ENCODE measurements at regions not wholly inside any gene's neighbourhood (a gene's known extent, or its start where the extent isn't known, plus 50 kb on each side); places are given as distances from the start of the nearest gene placed in this dataset.

- Histone ChIP-seq H3K4me3 (ENCODE audit: low read length) (no peak overlapping the region), H3K27ac (ENCODE audit: low read depth, low read length) (no peak overlapping the region), H3K27me3 (ENCODE audit: control insufficient read depth, insufficient read depth, low read length, poor library complexity, severe bottlenecking) (no peaks in the 10 kb centered on the region), H3K9me3 (ENCODE audit: control insufficient read depth, low read length) (no peaks in the 10 kb centered on the region), H3K36me3 (ENCODE audit: control insufficient read depth, insufficient read depth, low read length) (no peaks in the 10 kb centered on the region), H3K9ac (ENCODE audit: extremely low read depth, low read length, poor library complexity, severe bottlenecking) (no peak overlapping the region), H3K4me1 (ENCODE audit: control insufficient read depth, insufficient read depth, low read length) (no peaks in the 10 kb centered on the region)
- Mint-ChIP-seq H3K9me3 (peaks cover 10% of the 10 kb centered on the region), H3K4me3 (no peak overlapping the region), H3K27me3 (ENCODE audit: insufficient read depth) (no peaks in the 10 kb centered on the region), H3K27ac (no peak overlapping the region), H3K4me1 (no peaks in the 10 kb centered on the region), H3K36me3 (ENCODE audit: low read depth) (no peaks in the 10 kb centered on the region)
- no peak for DNase-seq
- 91% methylated on average over 2 of the region's 2 CpGs; no CpG with 5 or more reads in 1 of the 2 experiments for WGBS, 2 experiments (ENCODE audit: insufficient coverage in 1 of 2, insufficient read length in 1 of 2)
- TF ChIP-seq CTCF (conservative IDR thresholded peaks at IDR 0.05): no peak
These were observed 1250.0 kb upstream of the PRKX start for GRCh38 chrX:4963432-4963831.

GRCh38 chrX:4944767-4945166 is 1231.3 kb upstream of the PRKX start:
- peak; percentile 48 for DNase-seq
- H3K27me3 ChIP-seq (ENCODE audit: control insufficient read depth, insufficient read depth, low read length, poor library complexity, severe bottlenecking): no peaks in the 10 kb centered on the region
- no peaks in the 10 kb centered on the region for H3K4me1 Mint-ChIP-seq
- no peaks in the 10 kb centered on the region for H3K27me3 Mint-ChIP-seq (ENCODE audit: insufficient read depth)
- H3K4me3 ChIP-seq (ENCODE audit: low read length): no peak overlapping the region
- no peaks in the 10 kb centered on the region for H3K4me1 ChIP-seq (ENCODE audit: control insufficient read depth, insufficient read depth, low read length)
- TF ChIP-seq CTCF (conservative IDR thresholded peaks at IDR 0.05): no peak
- no peaks in the 10 kb centered on the region for H3K9me3 Mint-ChIP-seq
- H3K4me3 Mint-ChIP-seq: no peak overlapping the region
- H3K27ac ChIP-seq (ENCODE audit: low read depth, low read length): no peak overlapping the region
- no peaks in the 10 kb centered on the region for H3K36me3 Mint-ChIP-seq (ENCODE audit: low read depth)
- no peak overlapping the region for H3K27ac Mint-ChIP-seq
- H3K36me3 ChIP-seq (ENCODE audit: control insufficient read depth, insufficient read depth, low read length): no peaks in the 10 kb centered on the region
- H3K9me3 ChIP-seq (ENCODE audit: control insufficient read depth, low read length): no peaks in the 10 kb centered on the region
- WGBS, 2 experiments (ENCODE audit: insufficient coverage in 1 of 2, insufficient read length in 1 of 2): 75 to 80% methylated on average over 1 of the region's 2 CpGs
- H3K9ac ChIP-seq (ENCODE audit: extremely low read depth, low read length, poor library complexity, severe bottlenecking): no peak overlapping the region

- no peaks in the 10 kb centered on the region for H3K36me3 ChIP-seq (ENCODE audit: control insufficient read depth, insufficient read depth, low read length)
- no peaks in the 10 kb centered on the region for H3K27me3 ChIP-seq (ENCODE audit: control insufficient read depth, insufficient read depth, low read length, poor library complexity, severe bottlenecking)
- Mint-ChIP-seq H3K4me3 (no peak overlapping the region), H3K4me1 (no peaks in the 10 kb centered on the region), H3K27ac (no peak overlapping the region), H3K36me3 (ENCODE audit: low read depth) (no peaks in the 10 kb centered on the region), H3K27me3 (ENCODE audit: insufficient read depth) (no peaks in the 10 kb centered on the region), H3K9me3 (no peaks in the 10 kb centered on the region)
- H3K4me3 ChIP-seq (ENCODE audit: low read length): no peak overlapping the region
- no peak overlapping the region for H3K27ac ChIP-seq (ENCODE audit: low read depth, low read length)
- no peaks in the 10 kb centered on the region for H3K4me1 ChIP-seq (ENCODE audit: control insufficient read depth, insufficient read depth, low read length)
- no peak overlapping the region for H3K9ac ChIP-seq (ENCODE audit: extremely low read depth, low read length, poor library complexity, severe bottlenecking)
- TF ChIP-seq CTCF (conservative IDR thresholded peaks at IDR 0.05): no peak
- H3K9me3 ChIP-seq (ENCODE audit: control insufficient read depth, low read length): no peaks in the 10 kb centered on the region
- 100% methylated on average over 1 of the region's 2 CpGs; no CpG with 5 or more reads in 1 of the 2 experiments for WGBS, 2 experiments (ENCODE audit: insufficient coverage in 1 of 2, insufficient read length in 1 of 2)
- no peak for DNase-seq
These were observed 1222.9 kb upstream of the PRKX start for GRCh38 chrX:4936315-4936714.
